ENCODE measurements at regions not wholly inside any gene's neighbourhood (a gene's known extent, or its start where the extent isn't known, plus 50 kb on each side); places are given as distances from the start of the nearest gene placed in this dataset.

DNA sequence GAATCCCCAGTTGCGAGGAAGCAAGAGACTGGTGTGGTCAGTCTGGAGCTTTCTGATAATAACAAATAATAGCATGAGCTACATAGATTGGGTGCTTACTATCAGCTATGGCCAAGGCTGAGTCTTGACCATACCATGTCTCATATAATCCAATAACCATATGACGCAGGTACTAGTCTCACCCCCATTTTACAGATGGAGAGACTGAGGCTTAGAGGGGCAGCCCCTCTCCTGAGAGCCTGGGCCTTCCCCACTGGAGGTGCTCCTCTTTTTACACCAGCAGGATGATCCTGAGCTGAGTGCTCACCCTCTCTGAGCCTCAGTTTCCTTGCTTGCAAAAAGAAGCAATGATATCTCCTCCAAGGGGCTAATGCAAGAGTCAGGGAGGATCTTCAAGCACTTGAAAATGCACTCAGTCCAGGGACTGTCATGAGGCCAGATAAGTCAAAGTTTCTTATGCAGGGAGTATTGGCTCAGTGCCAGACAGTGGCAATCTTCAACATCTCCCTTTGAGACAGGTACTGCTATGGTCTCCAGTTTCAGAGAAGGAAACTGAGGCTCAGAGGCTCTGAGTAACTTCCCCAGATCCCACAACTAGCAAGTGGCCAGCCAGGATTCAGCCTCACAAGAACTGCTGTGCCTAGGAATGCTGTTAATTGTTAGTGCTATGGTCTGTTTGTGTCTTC is 149.7 kb downstream of the TFCP2L1 start:
- TF ChIP-seq CTCF (IDR thresholded peaks at IDR 0.05): no peak
- peaks cover 17% of the 10 kb centered on the region for H3K27me3 ChIP-seq
- H3K4me3 ChIP-seq (ENCODE audit: low read depth in 1 of 2, low read length in 1 of 2): no peak overlapping the region
- H3K36me3 ChIP-seq: no peaks in the 10 kb centered on the region
- no peaks in the 10 kb centered on the region for H3K4me1 ChIP-seq (ENCODE audit: control insufficient read depth in 1 of 2, insufficient read depth in 1 of 2, low read depth in 1 of 2, low read length in 1 of 2)
- no peaks in the 10 kb centered on the region for H3K9me3 ChIP-seq
- H3K27ac ChIP-seq: no peak overlapping the region

DNA sequence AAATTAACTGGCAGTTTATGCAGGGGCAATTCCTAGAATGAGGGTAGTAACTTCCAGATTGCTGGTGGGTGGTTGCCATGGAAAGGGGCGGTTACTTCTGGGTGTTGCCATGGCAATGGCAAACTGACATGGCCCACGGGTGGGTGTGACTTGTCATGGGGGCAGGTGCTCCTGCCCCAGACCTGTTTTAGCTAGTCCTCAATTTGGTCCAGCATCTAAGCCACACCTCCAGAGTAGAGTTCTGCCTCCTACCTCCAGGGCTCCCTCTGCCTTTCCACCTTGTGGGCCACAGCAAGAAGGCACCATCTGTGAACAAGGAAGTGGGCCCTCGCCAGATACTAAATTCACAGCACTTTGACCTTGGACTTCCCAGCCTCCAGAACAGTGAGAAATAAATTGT is 148.7 kb downstream of the TFCP2L1 start:
- Histone ChIP-seq H3K27ac (no peak overlapping the region), H3K36me3 (no peaks in the 10 kb centered on the region), H3K4me1 (ENCODE audit: control insufficient read depth in 1 of 2, insufficient read depth in 1 of 2, low read depth in 1 of 2, low read length in 1 of 2) (no peaks in the 10 kb centered on the region), H3K9me3 (no peaks in the 10 kb centered on the region), H3K27me3 (peaks cover 17% of the 10 kb centered on the region), H3K4me3 (ENCODE audit: low read depth in 1 of 2, low read length in 1 of 2) (no peak overlapping the region)
- TF ChIP-seq CTCF (IDR thresholded peaks at IDR 0.05): no peak

DNA sequence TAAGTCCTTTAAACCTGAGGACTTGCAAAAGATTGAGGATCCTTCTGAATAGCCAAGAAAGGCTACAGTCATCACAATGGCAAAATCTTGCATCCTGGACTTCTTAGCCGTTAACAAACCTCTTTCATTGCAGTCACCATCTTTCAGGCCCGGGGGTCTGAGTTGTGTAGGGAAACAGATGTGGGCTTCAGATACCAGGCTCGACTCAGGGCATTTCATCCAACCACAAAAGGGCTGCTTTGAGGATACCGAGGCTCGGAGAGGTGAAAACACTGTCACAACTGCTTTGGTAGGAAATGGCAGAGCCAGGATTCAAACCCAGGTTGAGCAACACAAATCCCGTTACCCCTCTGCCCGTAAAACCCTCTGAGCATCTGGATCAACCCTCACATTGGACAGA is 147.4 kb downstream of the TFCP2L1 start:
- Histone ChIP-seq H3K4me3 (ENCODE audit: low read depth in 1 of 2, low read length in 1 of 2) (no peak overlapping the region), H3K36me3 (no peaks in the 10 kb centered on the region), H3K9me3 (no peaks in the 10 kb centered on the region), H3K27ac (no peak overlapping the region), H3K4me1 (ENCODE audit: control insufficient read depth in 1 of 2, insufficient read depth in 1 of 2, low read depth in 1 of 2, low read length in 1 of 2) (no peaks in the 10 kb centered on the region), H3K27me3 (peaks cover 17% of the 10 kb centered on the region)
- no peak for TF ChIP-seq CTCF (IDR thresholded peaks at IDR 0.05)

DNA sequence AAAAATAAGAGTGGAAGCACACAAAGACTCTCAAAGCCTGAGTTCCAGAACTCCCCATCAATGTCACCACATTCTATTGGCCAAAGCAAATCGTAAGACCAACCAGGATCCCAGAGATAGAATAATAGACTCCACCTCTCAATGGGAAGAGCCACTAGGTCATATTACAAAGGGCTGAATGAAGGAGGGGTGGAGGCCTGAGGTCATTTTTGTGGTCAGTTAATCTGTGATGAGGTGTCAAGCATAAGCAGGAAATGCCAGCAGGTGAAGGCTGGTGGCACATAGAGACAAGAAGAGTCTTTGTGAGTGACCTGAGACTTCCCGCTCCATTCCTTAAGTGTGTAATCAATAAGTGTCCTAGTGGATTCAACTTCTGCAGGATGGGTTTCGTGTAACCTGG is 144.3 kb downstream of the TFCP2L1 start:
- H3K27me3 ChIP-seq: peaks cover 17% of the 10 kb centered on the region
- no peaks in the 10 kb centered on the region for H3K9me3 ChIP-seq
- TF ChIP-seq CTCF (IDR thresholded peaks at IDR 0.05): no peak
- no peak overlapping the region for H3K27ac ChIP-seq
- H3K36me3 ChIP-seq: no peaks in the 10 kb centered on the region
- no peaks in the 10 kb centered on the region for H3K4me1 ChIP-seq (ENCODE audit: control insufficient read depth in 1 of 2, insufficient read depth in 1 of 2, low read depth in 1 of 2, low read length in 1 of 2)
- H3K4me3 ChIP-seq (ENCODE audit: low read depth in 1 of 2, low read length in 1 of 2): no peak overlapping the region

- H3K4me1 ChIP-seq (ENCODE audit: control insufficient read depth in 1 of 2, insufficient read depth in 1 of 2, low read depth in 1 of 2, low read length in 1 of 2): no peaks in the 10 kb centered on the region
- peaks cover 7% of the 10 kb centered on the region for H3K27me3 ChIP-seq
- H3K9me3 ChIP-seq: no peaks in the 10 kb centered on the region
- H3K27ac ChIP-seq: no peak overlapping the region
- no peak overlapping the region for H3K4me3 ChIP-seq (ENCODE audit: low read depth in 1 of 2, low read length in 1 of 2)
- H3K36me3 ChIP-seq: no peaks in the 10 kb centered on the region
- TF ChIP-seq CTCF (IDR thresholded peaks at IDR 0.05): no peak
Observed at GRCh38 chr2:121142452-121142851, 142.6 kb downstream of the TFCP2L1 start.
